Posterior vena cava (tissue), 2 donors: ENCODE measurements at regions not wholly inside any gene's neighbourhood (a gene's known extent, or its start where the extent isn't known, plus 50 kb on each side); places are given as distances from the start of the nearest gene placed in this dataset.

Experiments
- DNase-seq: peaks from one replicate; pipeline ENCODE4 v3.0.0-alpha.2; 2020; ENCODE audit warnings: low spot score
- intact Hi-C, 2 donors: fragments of 100-400 bp; cut with DNase I; formaldehyde crosslinking; loops; one replicate each; pipeline versions ENCODE4 v1.14.1 to v1.14.2; 2022 to 2023
- donor health status: DM: yes; HTN: yes; CAD: no.
- donor health status: DM: yes; HTN: yes; CAD: no.

- DNase-seq, result no peak
- intact Hi-C loops, result no loop called here
Observed at GRCh38 chr13:78182813-78183212, 264.2 kb upstream of the EDNRB start.

GRCh38 chr13:78177306-78177705 is 258.7 kb upstream of the EDNRB start:
- intact Hi-C loops, result no loop called here

GRCh38 chr13:78176880-78177279 is 258.2 kb upstream of the EDNRB start:
- intact Hi-C loops, result no loop called here
- no peak for DNase-seq

More at GRCh38 chr13:78177306-78177705, 258.7 kb upstream of the EDNRB start:
- DNase-seq, result no peak

- DNase-seq, result no peak
Observed at GRCh38 chr13:78169386-78169785, 250.8 kb upstream of the EDNRB start.

GRCh38 chr13:78168981-78169380 is 250.3 kb upstream of the EDNRB start:
- intact Hi-C loops, result no loop called here
- no peak for DNase-seq

More at GRCh38 chr13:78169386-78169785, 250.8 kb upstream of the EDNRB start:
- intact Hi-C loops, result no loop called here

- no peak for DNase-seq
- intact Hi-C loops, result no loop called here
Observed at GRCh38 chr13:78161266-78161665, 242.6 kb upstream of the EDNRB start.

- intact Hi-C loops, result no loop called here
- DNase-seq, result no peak
Observed at GRCh38 chr13:78160793-78161192, 242.2 kb upstream of the EDNRB start.

- DNase-seq, result no peak
- intact Hi-C loops, result no loop called here
Observed at GRCh38 chr13:78152415-78152814, 233.8 kb upstream of the EDNRB start.

GRCh38 chr13:78147905-78148304 is 229.3 kb upstream of the EDNRB start:
- intact Hi-C loops, result no loop called here
- no peak for DNase-seq

- intact Hi-C loops, result no loop called here
- DNase-seq, result no peak
Observed at GRCh38 chr13:78145276-78145675, 226.6 kb upstream of the EDNRB start.

GRCh38 chr13:78139765-78140164 is 221.1 kb upstream of the EDNRB start:
- intact Hi-C loops, result loop anchor here in 1 of 2 donors (5.0 kb wide), 1 partner anchor 838 kb away; no protein-coding TSS in a partner anchor

GRCh38 chr13:78138756-78139155 is 220.1 kb upstream of the EDNRB start:
- no peak for DNase-seq
- intact Hi-C loops, result loop anchor here in 1 of 2 donors (5.0 kb wide), 1 partner anchor 839 kb away; no protein-coding TSS in a partner anchor

More at GRCh38 chr13:78139765-78140164, 221.1 kb upstream of the EDNRB start:
- DNase-seq, result no peak

GRCh38 chr13:78137404-78138142 is 218.9 kb upstream of the EDNRB start:
- intact Hi-C loops, result loop anchor here in 1 of 2 donors (5.0 kb wide), 1 partner anchor 840 kb away; no protein-coding TSS in a partner anchor
- DNase-seq, result no peak

- intact Hi-C loops, result loop anchor here in 1 of 2 donors (5.0 kb wide), 1 partner anchor 840 kb away; no protein-coding TSS in a partner anchor
Observed at GRCh38 chr13:78136966-78137365, 218.3 kb upstream of the EDNRB start.

GRCh38 chr13:78133511-78133910 is 214.9 kb upstream of the EDNRB start:
- intact Hi-C loops, result no loop called here

More at GRCh38 chr13:78136966-78137365, 218.3 kb upstream of the EDNRB start:
- DNase-seq, result no peak

GRCh38 chr13:78131811-78132210 is 213.2 kb upstream of the EDNRB start:
- DNase-seq, result no peak

More at GRCh38 chr13:78133511-78133910, 214.9 kb upstream of the EDNRB start:
- no peak for DNase-seq

GRCh38 chr13:78131346-78131745 is 212.7 kb upstream of the EDNRB start:
- no peak for DNase-seq
- intact Hi-C loops, result no loop called here

More at GRCh38 chr13:78131811-78132210, 213.2 kb upstream of the EDNRB start:
- intact Hi-C loops, result no loop called here

- intact Hi-C loops, result no loop called here
- DNase-seq, result no peak
Observed at GRCh38 chr13:78129823-78130222, 211.2 kb upstream of the EDNRB start.

- DNase-seq, result no peak
- intact Hi-C loops, result no loop called here
Observed at GRCh38 chr13:78129359-78129758, 210.7 kb upstream of the EDNRB start.

- DNase-seq, result no peak
Observed at GRCh38 chr13:78121459-78122348, 203.1 kb upstream of the EDNRB start.

More at GRCh38 chr13:78121459-78122348, 203.1 kb upstream of the EDNRB start:
- intact Hi-C loops, result loop anchor here (2.0 to 5.0 kb wide), 2 partner anchors 343 to 344 kb away; no protein-coding TSS in a partner anchor
